K562 (cell line): ENCODE measurements at regions not wholly inside any gene's neighbourhood (a gene's known extent, or its start where the extent isn't known, plus 50 kb on each side); places are given as distances from the start of the nearest gene placed in this dataset.

Source experiments
- ATAC-seq: fragments of 200-7000 bp; cut with Tn5 transposase; 3 replicates; pipeline ENCODE4 v1.9.1; 2020; ENCODE audit warnings: moderate library complexity
- BruUV-seq: library from RNA; stranded (reverse); fragments of 400-500 nt; replicated peaks from 2 replicates; lab custom pipeline; 2021; lab: Mats Ljungman, UMichigan
- CTCF ChIA-PET: fragments of 300-600 bp; formaldehyde crosslinking; extraction: SDS; loops from one replicate; lab custom pipeline; 2021; ENCODE audit warnings: low intra/inter-chr PET ratio; lab: Yijun Ruan, JAX
- POLR2A ChIA-PET: fragments of 300-600, 350-650 bp; sonication (Branson Sonifier 250); formaldehyde crosslinking; extraction: SDS; loops from one replicate; lab custom pipeline; 2021; ENCODE audit warnings: antibody characterized with exemption, inconsistent platforms; lab: Yijun Ruan, JAX
- DNase-seq, 4 experiments: peaks; one replicate each; pipeline versions ENCODE4 v3.0.0 to v3.0.0-alpha.2; 2011 to 2018; ENCODE audit warnings: low spot score in 3 of 4, mixed read lengths in 3 of 4; ENCODE audit errors: extremely low read depth in 1 of 4
- FAIRE-seq: peaks from 2 replicates; lab custom pipeline; 2011; peaks lifted over from hg19 to GRCh38; lab: Jason Lieb, UNC
- H2AFZ ChIP-seq: 2 replicates; pipeline ENCODE4 v1.6.0; 2011; ENCODE audit warnings: low read depth, low read length, control low read depth, inconsistent platforms
- H3K27ac ChIP-seq: fragments of 200-600 bp; 3 replicates; pipeline ENCODE4 v1.8.0; 2011; ENCODE audit warnings: low read depth, mild to moderate bottlenecking, control low read depth, inconsistent platforms, low read length, moderate library complexity, mixed read lengths; ENCODE audit errors: extremely low read depth
- H3K27me3 ChIP-seq, 2 experiments: fragments of 300-600 bp in 1 of 2; 2 replicates in 1 of 2; 3 replicates in 1 of 2; pipeline versions ENCODE4 v1.6.0 to v1.8.0; 2011; ENCODE audit warnings: inconsistent platforms in 2 of 2, low read length in 2 of 2, mild to moderate bottlenecking in 1 of 2, mixed read lengths in 1 of 2, moderate library complexity in 1 of 2; ENCODE audit not compliant: control insufficient read depth in 2 of 2, insufficient read depth in 2 of 2
- H3K36me3 ChIP-seq: fragments of 300-600 bp; 3 replicates; pipeline ENCODE4 v1.8.0; 2011; ENCODE audit warnings: mild to moderate bottlenecking, low read length, inconsistent platforms; ENCODE audit not compliant: control insufficient read depth, insufficient read depth
- H3K4me1 ChIP-seq, 2 experiments: fragments of 200-600 bp in 1 of 2; replicated peaks in 1 of 2; 2 replicates in 1 of 2; 3 replicates in 1 of 2; pipeline versions ENCODE4 v1.5.1 to v1.8.0; 2011; ENCODE audit warnings: inconsistent platforms in 2 of 2, low read length in 2 of 2, mild to moderate bottlenecking in 1 of 2, mixed read lengths in 1 of 2, moderate library complexity in 1 of 2; ENCODE audit not compliant: control insufficient read depth in 2 of 2, insufficient read depth in 2 of 2
- H3K4me2 ChIP-seq: 2 replicates; pipeline ENCODE4 v1.6.1; 2011; ENCODE audit warnings: low read length, control low read depth, inconsistent platforms, mixed read lengths; ENCODE audit not compliant: insufficient read depth
- H3K4me3 ChIP-seq: fragments of 200-600 bp; sonication (generic), shearing (Covaris generic); 2 replicates; pipeline ENCODE4 v1.5.1; 2016; ENCODE audit warnings: control low read depth, inconsistent platforms
- H3K79me2 ChIP-seq: fragments of 200-600 bp; 3 replicates; pipeline ENCODE4 v1.8.0; 2011; ENCODE audit warnings: low read length, inconsistent platforms; ENCODE audit not compliant: control insufficient read depth, insufficient read depth
- H3K9ac ChIP-seq, 2 experiments: 2 replicates each; pipeline versions ENCODE4 v1.6.0 to v1.6.1; 2011; ENCODE audit warnings: low read depth in 2 of 2, low read length in 2 of 2, control low read depth in 1 of 2, inconsistent platforms in 1 of 2, mild to moderate bottlenecking in 1 of 2, mixed read lengths in 1 of 2; ENCODE audit not compliant: insufficient read depth in 1 of 2
- H3K9me1 ChIP-seq: one replicate; pipeline ENCODE4 v1.6.0; 2011; ENCODE audit warnings: inconsistent platforms, mild to moderate bottlenecking, low read length, moderate library complexity; ENCODE audit not compliant: control insufficient read depth, insufficient read depth
- H3K9me3 ChIP-seq: replicated peaks from 2 replicates; pipeline ENCODE4 v1.5.1; 2011; ENCODE audit warnings: low read depth, low read length, inconsistent platforms; ENCODE audit not compliant: control insufficient read depth, insufficient read depth
- H4K20me1 ChIP-seq: replicated peaks from 2 replicates; pipeline ENCODE4 v1.6.1; 2011; ENCODE audit warnings: low read length, inconsistent platforms, mixed read lengths; ENCODE audit not compliant: control insufficient read depth, insufficient read depth
- BCOR ChIP-seq: fragments of 450-650 bp; IDR thresholded peaks from 2 replicates; pipeline ENCODE4 v1.6.1; 2016
- PBX2 ChIP-seq, 2 experiments: IDR thresholded peaks in 1 of 2; conservative IDR thresholded peaks in 1 of 2; 2 replicates each; pipeline ENCODE4 v1.6.1; 2016; ENCODE audit warnings: low read depth in 2 of 2, mild to moderate bottlenecking in 1 of 2, missing compliant biosample characterization in 1 of 2, missing genetic modification characterization in 1 of 2, moderate library complexity in 1 of 2
- ZZZ3 ChIP-seq: fragments of 450-650 bp; IDR thresholded peaks from 2 replicates; pipeline ENCODE4 v1.6.1; 2016; ENCODE audit warnings: antibody characterized with exemption, mild to moderate bottlenecking, moderate library complexity
- WGBS: fragments of 100-300 bp; shearing (Covaris generic); methylation state at CpG from one replicate; pipeline ENCODE4 v1.1.6; 2016; ENCODE audit warnings: low coverage, mixed read lengths; ENCODE audit not compliant: insufficient coverage; ENCODE audit errors: missing lambda C conversion rate; 5-methylcytosine and 5-hydroxymethylcytosine counted together
- in situ Hi-C: fragments of 300-500 bp; cut with MboI; formaldehyde crosslinking; loops from 4 replicates; pipeline ENCODE4 v1.15.0; 2018; ENCODE audit warnings: inconsistent platforms, mixed read lengths
- intact Hi-C: fragments of 100-400 bp; cut with micrococcal nuclease; formaldehyde crosslinking; loops from 2 replicates; pipeline ENCODE4 v1.14.2; 2022

GRCh38 chr7:101717628-101718357 is 88.7 kb upstream of the MYL10 start (continued):
- TF ChIP-seq PBX2 (CRISPR knock-in tag; IDR thresholded peaks at IDR 0.05; ENCODE audit: low read depth), result no peak
- TF ChIP-seq PBX2 (tag; conservative IDR thresholded peaks at IDR 0.05; ENCODE audit: low read depth), result peak; percentile 87

- Histone ChIP-seq H3K9me3 (no peaks in the 10 kb centered on the region), H3K36me3 (no peaks in the 10 kb centered on the region), H2AFZ (peak overlapping the region; percentile 68; the same call in 1 of the 2 replicates), H3K9ac (peak overlapping the region in 1 of 2 experiments; percentile 60; a peak in 1 of 4 replicates), H3K79me2 (no peaks in the 10 kb centered on the region), H3K9me1 (no peaks in the 10 kb centered on the region), H3K4me2 (no peak overlapping the region; the same call in 1 of the 2 replicates), H3K27ac (no peak overlapping the region), H3K27me3 (peaks cover 14 to 60% of the 10 kb centered on the region in 2 experiments), H3K4me3 (no peak overlapping the region), H3K4me1 (peaks cover 0 to 14% of the 10 kb centered on the region in 2 experiments; a peak in 3 of 5 replicates), H4K20me1 (no peaks in the 10 kb centered on the region)
- 44% methylated on average over 26 of the region's 26 CpGs for WGBS
- POLR2A ChIA-PET, result no interaction called here
- ATAC-seq (peak; percentile 40), DNase-seq (no peak), FAIRE-seq (no peak)
- BruUV-seq, result no TSS peak
- in situ Hi-C loops (no loop called here), intact Hi-C loops (no loop called here)
- 0 out of 2 replicates have a peak, but pooled peaks have one; percentile 32 for TF ChIP-seq BCOR
- TF ChIP-seq ZZZ3, result no peak
- CTCF ChIA-PET, result no interaction called here
These were observed 89.4 kb upstream of the MYL10 start for GRCh38 chr7:101718363-101719122.
